ENCODE measurements at regions not wholly inside any gene's neighbourhood (a gene's known extent, or its start where the extent isn't known, plus 50 kb on each side); places are given as distances from the start of the nearest gene placed in this dataset.
A peak's percentile ranks its signal among the peaks of the same experiment; 100 is the strongest.
"Not testable (repeated sequence)": the region's sequence is repeated elsewhere in the genome, so short reads cannot be mapped to it uniquely, and the experiment has no call there.

DNA sequence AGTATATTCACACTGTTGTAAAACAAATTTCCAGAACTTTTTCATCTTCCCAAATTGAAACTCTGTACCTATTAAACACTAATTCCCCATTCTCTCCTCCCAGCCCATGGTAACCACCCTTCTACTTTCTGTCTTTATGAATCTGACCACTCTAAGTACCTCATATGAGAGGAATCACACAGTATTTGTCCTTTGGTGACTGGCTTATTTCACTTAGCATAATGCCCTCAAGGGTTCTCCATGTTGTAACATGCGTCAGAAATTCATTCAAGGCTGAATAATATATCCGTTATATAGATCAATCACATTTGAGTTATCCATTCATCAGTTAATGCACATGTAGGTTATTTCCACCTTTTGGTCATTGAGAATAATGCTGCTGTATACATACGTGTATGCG, 162.2 kb downstream of the GOSR1 start:
- DNase-seq (ENCODE audit: low spot score) = not testable (repeated sequence)

DNA sequence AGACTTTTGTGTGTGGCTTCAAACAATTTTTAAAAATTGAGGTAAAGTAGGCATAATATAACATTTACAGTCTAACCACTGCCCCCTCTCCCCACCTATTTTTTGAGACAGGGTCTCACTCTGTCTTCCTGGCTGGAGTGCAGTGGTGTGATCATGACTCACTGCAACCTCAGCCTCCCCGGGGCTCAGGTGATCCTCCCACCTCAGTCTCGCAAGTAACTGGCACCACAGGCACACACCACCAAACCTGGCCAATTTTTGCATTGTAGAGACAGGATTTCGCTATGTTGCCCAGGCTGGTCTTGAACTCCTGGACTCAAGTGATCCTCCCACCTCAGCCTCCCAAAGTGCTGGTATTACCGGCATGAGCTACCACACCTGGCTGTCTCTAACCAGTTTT, 161.8 kb downstream of the GOSR1 start:
- not testable (repeated sequence) for DNase-seq (ENCODE audit: low spot score)

DNA sequence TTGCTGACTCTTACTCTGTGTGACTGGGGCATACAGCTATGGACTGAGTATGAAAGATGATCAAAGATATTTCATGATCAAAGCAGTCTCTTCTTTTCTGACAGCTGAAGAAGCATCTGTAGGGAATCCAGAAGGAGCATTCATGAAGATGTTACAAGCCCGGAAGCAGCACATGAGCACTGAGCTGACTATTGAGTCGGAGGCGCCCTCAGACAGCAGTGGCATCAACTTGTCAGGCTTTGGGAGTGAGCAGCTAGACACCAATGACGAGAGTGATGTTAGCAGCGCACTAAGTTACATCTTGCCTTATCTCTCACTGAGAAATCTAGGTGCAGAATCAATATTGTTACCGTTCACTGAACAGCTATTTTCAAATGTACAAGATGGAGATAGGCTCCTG, 154.4 kb downstream of the GOSR1 start:
- DNase-seq (ENCODE audit: low spot score) = not testable (repeated sequence)

DNA sequence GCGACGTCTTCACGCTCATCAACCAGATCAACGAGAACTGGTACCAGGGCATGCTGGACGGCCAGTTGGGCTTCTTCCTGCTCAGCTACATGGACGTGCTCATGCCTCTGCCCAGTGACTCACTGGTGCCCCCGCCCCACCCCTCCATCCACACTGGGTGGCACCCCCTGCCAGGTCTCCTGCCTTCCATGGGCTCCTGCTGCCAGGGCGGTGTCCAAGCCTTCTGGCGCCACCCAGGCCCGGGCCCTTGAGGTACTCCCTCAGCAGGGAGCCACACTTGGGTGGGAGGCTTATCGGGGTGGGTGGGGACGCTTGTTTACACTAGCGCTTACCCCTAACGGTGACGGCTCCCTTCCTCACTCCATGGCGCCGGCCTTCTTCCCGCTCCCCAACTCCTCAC, 148.2 kb downstream of the GOSR1 start:
- not testable (repeated sequence) for DNase-seq (ENCODE audit: low spot score)

DNA sequence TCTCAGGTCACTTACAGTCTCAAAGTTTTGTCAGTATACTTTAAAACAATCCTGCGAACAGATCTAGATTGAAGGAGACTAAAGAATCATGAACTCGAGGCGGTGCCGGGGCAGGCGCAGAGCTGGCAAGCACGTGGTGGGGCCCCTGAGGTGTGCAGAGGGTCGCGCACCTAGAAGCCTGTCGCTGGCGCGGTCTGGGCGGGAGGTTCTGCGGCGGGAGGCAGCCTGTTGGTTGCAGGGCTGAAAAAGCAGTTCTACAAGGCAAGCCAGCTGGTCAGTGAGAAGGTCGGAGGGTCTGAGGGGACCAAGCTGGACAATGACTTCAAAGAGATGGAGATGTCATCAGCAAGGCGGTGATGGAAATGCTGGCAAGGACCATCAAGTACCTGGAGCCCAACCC, 147.0 kb downstream of the GOSR1 start:
- DNase-seq (ENCODE audit: low spot score) = not testable (repeated sequence)

DNA sequence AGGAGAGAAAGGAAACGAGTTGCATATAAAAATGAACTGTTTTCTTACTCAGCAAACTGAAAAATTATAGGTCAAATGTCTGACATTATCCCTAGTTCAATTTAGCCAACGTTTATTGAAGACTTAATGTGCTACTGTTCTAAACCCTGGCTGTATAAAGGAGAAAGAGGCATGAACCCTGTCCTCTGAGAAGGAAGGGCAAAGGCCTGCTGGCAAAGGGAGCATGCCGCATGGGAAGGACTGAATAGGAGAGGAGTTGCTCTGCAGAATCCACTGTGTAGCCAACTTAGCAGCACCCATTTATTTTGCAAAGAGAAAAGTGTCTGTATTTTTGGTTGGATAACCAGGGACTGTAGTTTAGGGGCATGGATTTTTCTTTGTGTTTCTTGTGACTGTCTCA, 132.5 kb downstream of the GOSR1 start:
- not testable (repeated sequence) for DNase-seq (ENCODE audit: low spot score)

DNA sequence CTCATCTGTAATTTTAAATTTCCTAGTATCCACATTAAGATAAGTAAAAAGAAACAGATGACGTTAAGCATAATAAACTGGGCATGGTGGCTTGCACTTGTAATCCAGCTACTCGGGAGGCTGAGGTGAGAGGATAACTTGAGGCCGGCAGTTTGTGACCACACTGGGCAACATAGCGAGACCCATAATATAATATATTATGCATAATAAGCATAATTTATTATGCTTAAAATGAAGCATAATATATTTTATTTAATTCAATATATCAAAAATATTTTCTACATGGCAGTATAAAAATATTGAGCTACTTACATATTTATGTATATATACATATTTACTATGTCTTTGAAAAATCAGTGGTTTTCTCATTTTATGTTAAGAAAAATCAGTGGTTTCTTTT, 128.3 kb downstream of the GOSR1 start:
- DNase-seq (ENCODE audit: low spot score) = no peak

DNA sequence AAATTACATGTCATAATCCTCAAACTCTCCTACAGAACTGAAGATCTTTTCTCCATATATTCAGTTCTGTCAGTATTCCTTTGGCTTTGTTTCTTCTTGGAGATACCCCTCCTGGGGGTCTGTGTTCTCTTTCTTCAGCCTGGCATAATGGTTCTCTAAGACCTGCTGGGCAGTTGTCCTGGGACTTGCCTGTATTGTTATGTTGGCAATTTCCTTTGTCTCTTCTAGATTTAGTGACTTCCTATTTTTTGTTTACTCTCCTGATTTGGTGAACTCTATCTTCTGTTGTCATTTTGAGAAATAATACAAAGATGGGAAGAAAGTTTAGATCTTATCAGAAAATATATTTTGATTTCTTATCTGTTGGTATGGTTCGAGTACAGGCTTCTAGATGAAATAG, 127.8 kb downstream of the GOSR1 start:
- no peak for DNase-seq (ENCODE audit: low spot score)

DNA sequence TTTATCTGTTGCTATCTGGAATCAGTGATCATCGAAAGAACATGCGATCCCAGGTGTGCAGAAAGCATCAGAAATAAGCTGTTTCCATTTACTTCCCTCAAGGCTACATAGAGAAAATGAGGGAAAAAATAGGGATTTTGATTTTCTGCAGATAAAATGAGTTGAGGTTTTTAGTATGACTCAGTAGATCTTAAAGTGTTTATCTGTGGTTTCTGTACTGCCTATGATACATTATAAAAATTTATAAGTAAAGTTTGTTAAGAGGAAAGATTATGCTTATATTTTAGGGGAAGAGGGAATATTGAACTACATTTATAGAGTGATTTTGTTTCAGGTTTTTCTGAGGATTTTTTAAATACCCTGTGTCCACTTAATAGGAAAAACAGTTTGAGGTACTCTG, 125.2 kb downstream of the GOSR1 start:
- DNase-seq (ENCODE audit: low spot score) = not testable (repeated sequence)

DNA sequence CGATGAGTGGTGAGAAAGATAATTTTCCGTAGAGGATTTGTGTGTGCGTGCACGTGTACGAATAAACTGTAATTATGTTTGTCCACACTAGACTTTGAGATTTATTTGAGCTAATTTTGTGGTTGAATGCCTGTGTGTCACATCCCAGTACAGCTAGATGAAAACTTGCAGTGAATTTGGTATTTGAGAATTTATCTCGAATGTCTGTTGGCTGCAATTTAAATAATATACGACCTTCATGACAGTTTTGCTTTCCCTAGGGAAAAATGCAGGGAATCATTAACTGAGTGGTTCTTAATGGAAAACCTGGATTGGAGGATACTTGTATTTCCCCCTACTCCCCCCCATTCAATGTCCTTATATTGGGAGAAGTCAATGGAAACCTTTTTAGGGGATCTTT, 124.8 kb downstream of the GOSR1 start:
- not testable (repeated sequence) for DNase-seq (ENCODE audit: low spot score)

DNA sequence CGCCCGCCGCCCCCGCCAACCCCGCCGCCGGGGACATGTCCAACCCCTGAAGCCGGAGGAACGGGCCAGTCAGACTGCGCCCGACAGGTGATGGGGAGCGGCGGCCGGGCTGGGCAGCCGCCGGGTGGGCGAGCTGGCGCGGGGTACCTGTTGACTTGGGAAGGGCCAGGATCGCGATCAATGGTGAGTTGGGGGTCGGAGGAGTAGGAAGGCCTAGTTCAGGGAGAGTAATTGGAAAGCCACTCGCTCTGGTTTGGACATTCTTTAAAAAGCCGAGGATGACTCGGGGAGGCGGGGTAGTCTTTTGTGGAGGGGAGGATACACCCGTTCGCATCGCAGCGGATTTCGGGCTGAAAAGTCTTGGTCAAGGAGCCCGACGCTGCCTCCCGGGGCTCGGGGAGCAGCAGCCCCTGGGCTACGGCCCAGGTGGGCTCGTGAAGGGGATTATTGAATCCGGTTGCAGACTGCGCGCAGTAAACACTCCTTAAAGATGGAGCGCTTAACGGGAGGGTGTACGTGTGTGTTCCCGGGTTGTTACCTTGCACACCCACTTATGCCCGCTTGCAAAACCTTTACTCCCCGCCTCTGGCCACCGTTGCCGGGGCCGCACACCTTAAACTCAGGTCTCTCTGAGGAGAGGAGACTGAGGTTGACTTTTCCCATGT, 123.8 kb downstream of the GOSR1 start:
- peak; percentile 47 for DNase-seq (ENCODE audit: low spot score)

DNA sequence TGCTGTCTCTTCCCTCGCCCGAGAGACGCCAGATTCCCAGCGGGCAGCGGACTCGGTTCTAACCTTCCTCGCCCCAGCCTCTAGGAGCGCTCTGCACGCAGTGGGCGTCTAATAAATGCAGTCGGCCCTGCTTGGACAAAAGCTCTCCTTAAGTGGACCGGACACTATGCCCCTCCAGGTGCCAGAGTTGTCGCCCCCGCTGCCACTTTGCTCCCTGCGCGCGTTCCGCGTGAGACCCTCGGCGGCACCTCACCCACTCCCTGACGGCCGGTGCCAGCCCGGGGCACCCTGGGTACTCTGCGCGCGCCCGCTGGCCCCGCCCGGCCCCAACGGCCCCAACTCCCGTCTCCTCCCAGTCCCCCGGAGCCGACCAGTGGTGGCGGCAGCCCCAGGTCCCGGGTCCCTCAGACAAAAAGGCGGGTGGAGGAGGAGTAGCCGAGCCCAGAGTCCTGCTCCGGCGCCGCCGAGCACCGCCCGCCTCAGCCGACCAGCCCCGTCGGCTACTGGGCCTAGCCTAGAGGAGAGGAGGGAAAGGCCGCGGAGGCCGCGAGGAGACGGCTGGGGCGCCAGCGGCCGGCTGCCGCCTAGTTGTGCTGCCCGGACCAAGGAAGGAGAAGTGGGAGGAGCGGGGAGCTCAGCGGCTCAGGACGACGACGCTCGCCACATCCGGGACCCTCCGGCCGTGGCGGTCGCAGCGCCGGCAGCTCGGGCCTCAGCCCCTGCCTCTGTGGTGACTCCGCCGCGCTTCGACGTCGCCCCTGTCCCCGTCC, 123.0 kb downstream of the GOSR1 start:
- peak; percentile 88 for DNase-seq (ENCODE audit: low spot score)

DNA sequence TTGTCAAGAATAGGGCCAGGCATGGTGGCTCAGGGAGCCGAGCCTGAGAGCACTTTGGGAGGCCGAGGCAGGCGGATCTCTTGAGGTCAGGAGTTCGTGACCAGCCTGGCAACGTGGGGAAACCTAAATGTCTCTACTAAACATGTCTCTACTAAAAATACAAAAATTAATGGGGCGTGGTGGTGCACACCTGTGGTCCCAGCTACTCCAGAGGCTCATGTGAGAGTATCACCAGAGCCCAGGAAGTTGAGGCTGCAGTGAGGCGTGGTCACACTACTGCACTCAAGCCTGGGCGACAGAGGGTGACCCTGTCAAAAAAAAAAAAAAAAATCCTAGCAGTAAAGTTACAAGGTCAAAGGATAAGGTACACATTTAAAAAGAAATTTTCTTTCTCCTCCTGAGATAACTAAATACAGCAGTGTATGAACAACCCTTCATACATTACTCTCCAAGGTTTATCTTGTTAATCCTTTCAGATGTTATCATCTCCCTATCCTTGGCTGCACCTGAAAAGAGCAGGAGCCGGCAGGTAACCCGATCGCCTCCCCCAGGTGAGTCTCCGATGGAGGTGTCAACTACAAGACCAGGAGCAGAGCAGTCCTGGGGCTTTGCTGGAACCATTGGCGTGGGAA, 122.3 kb downstream of the GOSR1 start:
- no peak for DNase-seq (ENCODE audit: low spot score)

DNA sequence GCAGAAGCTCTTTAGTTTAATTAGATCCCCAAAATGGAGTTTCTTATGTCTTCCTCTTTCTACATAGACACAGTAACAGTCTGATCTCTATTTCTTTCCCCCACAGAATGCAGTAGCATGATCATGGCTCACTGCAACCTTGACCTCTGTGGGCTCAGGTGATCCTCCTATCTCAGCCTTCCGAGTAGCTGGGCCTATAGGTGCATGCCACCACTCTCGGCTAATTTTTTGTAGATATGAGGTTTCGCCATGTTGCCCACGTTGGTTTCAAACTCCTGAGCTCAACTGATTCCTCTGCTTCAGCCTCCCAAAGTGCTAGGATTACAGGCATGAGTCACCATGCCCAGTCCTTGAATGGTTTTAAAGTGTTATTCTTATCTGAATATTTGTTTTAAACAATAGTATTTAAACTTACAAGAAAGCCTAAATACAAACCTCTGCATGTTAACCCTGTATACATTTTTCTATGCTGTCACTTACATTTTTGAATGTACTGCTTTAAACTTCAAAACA, 120.6 kb downstream of the GOSR1 start:
- no peak for DNase-seq (ENCODE audit: low spot score)

DNA sequence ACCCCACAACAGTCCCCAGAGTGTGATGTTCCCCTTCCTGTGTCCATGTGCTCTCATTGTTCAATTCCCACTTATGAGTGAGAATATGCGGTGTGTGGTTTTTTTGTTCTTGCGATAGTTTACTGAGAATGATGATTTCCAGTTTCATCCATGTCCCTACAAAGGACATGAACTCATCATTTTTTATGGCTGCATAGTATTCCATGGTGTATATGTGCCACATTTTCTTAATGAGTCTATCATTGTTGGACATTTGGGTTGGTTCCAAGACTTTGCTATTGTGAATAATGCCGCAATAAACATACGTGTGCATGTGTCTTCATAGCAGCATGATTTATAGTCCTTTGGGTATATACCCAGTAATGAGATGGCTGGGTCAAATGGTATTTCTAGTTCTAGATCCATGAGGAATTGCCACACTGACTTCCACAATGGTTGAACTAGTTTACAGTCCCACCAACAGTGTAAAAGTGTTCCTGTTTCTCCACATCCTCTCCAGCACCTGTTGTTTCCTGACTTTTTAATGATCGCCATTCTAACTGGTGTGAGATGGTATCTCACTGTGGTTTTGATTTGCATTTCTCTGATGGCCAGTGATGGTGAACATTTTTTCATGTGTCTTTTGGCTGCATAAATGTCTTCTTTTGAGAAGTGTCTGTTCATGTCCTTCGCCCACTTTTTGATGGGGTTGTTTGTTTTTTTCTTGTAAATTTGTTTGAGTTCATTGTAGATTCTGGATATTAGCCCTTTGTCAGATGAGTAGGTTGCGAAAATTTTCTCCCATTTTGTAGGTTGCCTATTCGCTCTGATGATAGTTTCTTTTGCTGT, 120.0 kb downstream of the GOSR1 start:
- not testable (repeated sequence) for DNase-seq (ENCODE audit: low spot score)

DNA sequence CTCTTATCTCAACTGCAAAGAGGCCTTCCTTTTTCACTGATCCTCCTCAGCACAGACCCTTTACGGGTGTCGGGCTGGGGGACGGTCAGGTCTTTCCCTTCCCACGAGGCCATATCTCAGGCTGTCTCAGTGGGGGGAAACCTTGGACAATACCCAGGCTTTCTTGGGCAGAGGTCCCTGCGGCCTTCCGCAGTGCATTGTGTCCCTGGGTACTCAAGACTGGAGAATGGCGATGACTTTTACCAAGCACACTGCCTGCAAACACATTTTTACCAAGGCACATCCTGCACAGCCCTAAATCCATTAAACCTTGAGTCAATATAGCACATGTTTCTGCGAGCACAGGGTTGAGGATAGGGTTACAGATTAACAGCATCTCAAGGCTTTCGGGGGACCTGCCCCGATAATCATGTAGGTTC, 117.8 kb downstream of the GOSR1 start:
- DNase-seq (ENCODE audit: low spot score) = not testable (repeated sequence)

DNA sequence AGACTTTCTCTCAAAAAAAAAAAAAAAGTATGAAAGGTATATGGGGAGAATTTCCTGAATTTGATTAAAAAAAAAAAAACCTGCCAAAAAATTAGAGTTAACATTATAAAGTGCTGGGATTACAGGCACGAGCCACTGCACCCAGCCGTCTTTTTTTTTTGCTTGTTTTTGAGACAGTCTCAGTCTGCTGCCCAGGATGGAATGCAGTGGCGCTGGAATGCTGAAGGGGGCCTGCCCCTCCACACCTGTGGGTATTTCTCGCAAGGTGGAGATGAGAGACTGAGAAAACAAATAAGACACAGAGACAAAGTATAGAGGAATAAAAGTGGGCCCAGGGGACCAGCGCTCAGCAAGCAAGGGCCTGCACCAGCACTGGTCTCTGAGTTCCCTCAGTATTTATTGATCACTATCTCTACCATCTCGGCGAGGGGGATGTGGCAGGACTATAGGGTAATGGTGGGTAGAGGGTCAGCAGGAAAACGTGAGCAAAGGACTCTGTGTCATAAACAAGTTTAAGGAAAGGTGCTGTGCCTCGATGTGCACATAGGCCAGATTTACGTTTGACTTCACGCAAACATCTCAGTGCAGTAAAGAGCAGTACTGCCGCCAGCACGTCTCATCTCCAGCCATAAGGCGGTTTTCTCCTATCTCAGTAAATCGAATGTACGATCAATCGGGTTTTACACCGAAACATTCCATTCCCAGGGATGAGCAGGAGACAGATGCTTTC, 117.2 kb downstream of the GOSR1 start:
- no peak for DNase-seq (ENCODE audit: low spot score)

DNA sequence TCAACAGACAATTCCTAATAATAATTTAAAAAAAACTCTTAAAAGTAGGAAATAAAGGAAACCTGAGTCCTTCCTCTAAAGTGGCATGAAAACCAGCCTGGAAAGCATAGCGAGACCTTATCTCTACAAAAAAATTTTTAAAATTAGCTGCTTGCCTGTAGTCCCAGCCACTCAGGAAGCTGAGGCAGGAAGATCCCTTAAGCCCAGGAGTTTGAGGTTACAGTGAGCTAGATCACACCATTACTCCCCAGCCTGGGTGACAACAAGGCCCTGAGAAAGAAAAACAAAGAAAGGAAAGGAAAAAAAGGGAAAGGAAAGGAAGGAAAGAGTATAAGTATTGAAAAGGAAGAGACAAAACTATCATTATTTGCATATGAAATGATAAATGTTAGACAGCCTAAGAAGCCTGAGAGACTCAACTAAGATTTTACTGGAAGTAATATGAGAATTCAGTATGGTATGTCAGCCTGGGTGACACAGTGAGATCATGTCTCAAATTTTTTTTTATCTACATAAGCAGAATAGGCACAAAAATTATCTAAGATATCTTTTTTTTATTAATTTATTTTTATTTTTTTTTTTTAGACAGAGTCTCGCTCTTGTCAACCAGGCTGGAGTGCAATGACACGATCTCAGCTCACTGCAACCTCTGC, 113.0 kb downstream of the GOSR1 start:
- DNase-seq (ENCODE audit: low spot score) = no peak

DNA sequence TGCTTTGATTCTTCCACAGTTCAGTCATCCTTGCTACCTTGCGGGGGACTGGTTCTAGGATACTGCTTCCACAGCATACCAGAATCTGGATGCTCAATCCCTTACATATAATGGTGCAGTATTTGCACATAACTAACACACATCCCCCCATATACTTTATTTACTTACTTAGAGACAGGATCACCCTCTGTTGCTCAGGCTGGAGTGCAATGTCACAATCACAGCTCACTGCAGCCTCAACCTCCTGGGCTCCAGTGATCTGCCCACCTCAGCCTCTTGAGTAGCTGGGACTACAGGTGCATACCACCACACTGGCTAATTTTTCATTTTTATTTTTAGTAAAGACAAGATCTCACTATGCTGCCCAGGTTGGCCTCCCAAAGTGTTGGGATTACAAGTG, 112.2 kb downstream of the GOSR1 start:
- no peak for DNase-seq (ENCODE audit: low spot score)

DNA sequence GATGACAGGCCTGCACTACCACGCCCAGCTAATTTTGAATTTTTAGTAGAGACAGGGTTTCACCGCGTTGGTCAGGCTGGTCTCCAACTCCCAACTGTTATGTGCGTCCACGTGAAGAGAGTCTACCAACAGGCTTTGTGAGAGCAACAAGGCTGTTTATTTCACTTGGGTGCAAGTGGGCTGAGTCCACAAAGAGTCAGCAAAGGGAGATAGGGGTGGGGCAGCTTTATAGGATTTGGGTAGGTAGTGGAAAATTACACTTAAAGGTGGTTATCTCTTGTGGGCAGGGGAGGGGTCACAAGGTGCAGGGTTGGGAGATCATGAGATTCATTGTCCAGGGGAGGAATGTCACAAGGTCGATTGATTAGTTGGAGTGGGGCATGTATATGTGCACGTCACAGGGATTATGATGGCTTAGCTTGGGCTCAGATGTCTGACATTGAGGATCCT, 111.6 kb downstream of the GOSR1 start:
- DNase-seq (ENCODE audit: low spot score) = no peak
